Brain pericyte (primary cell): ENCODE measurements at regions not wholly inside any gene's neighbourhood (a gene's known extent, or its start where the extent isn't known, plus 50 kb on each side); places are given as distances from the start of the nearest gene placed in this dataset.
"Not testable (repeated sequence)": the region's sequence is repeated elsewhere in the genome, so short reads cannot be mapped to it uniquely, and the experiment has no call there.

Experiments
- DNase-seq: peaks from one replicate; pipeline ENCODE4 v3.0.0-alpha.2; 2012; ENCODE audit warnings: low read depth, low spot score

DNA sequence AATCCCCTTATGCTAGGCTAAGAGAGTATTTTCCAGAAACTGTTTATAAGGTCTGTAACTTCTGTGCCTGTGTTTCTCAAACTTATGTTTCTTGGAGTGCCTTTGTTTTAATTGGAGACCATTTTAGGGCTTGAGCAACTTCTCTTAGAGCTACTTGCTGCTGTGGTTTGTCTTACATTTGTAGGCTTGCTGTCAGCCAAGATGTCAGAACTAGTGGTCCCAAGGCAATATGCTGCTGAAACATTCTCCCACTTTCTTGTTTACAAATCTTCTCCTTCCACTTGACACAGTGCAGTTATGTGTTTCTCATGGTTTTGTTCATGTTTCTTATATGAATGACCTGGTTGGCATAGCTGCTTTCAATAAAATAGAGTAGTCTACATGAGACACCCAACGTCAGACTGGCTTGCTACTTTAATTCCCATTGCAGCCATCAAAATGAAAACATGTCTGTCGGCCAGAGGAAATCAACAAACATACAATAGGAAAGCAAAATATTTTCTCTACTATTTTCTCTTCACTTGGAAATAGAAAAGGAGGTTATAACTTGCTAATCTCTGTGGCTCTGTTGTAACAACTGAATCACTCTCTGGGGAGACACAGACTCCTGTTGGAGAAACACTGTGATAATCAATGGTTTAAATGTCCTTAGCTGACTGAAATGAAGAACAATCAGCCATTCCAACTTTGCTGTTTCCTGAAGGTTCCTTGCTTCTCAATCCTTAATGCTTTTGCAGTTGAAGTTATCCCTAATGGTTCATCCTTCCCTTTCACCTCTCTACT is 426.4 kb downstream of the PDGFC start:
- DNase-seq: peak; percentile 16

GRCh38 chr4:156539376-156539775 is 432.2 kb downstream of the PDGFC start:
- DNase-seq: no peak

GRCh38 chr4:156538651-156539257 is 432.8 kb downstream of the PDGFC start:
- DNase-seq: no peak

GRCh38 chr4:156538210-156538609 is 433.4 kb downstream of the PDGFC start:
- DNase-seq: no peak

GRCh38 chr4:156537286-156537685 is 434.3 kb downstream of the PDGFC start:
- no peak for DNase-seq

GRCh38 chr4:156536661-156537060 is 434.9 kb downstream of the PDGFC start:
- DNase-seq: no peak

DNA sequence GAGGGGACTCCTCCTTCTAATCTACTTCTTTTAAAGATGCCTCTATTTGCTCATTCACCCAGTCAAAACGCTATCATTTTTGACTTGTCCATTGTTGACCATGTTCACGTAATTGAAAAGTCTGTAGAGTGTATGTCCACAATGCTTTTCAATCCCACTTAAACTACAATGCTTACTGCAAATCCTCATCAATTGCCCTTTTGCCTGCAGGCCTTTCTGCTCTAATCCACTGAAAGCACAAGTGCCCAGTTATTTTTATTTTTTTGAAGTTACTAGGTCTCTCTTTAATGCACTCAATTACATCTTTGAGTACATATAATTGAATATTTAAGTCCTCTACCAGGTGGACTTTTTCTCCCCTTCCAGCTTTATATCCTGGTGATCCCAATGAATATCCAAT is 437.4 kb downstream of the PDGFC start:
- DNase-seq: no peak

DNA sequence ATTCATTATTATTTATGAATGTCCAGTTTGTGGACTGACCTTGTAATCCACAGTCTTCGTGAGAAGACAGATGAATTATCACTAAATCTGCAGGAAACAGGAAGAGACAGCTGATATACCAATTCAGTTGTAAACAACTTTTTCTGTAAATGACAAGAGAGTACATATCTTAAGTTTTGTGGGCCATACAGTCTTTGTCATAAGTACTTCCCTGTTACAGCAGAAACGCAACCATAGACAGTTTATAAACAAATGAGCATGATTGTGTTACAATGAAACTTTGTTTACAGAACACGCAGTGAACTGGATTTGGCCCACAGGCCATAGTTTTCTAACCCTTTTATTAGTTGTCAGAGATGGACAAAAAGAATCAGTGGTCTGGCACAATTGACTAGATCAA is 443.4 kb downstream of the PDGFC start:
- DNase-seq: no peak

- no peak for DNase-seq
Measured at GRCh38 chr4:156527237-156527993, 444.2 kb downstream of the PDGFC start.

DNA sequence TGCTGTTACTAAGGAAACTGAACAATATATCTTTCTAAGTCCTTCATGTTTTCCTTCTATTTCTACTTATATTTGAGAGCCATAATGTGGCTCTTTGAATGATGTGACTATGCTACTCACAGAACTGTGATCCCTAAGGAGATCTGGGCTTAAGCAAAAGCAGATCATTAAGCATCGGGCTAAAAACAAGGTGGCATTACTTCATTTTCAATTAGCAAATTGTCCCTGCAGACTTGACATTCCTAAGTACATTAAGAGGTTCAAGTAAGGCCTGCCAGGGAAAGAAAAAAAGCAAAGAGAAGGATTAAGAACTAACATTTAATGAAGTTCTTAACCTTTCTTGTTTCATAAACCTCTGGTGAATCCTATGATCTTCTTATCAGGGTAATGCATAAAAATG is 447.6 kb downstream of the PDGFC start:
- no peak for DNase-seq

DNA sequence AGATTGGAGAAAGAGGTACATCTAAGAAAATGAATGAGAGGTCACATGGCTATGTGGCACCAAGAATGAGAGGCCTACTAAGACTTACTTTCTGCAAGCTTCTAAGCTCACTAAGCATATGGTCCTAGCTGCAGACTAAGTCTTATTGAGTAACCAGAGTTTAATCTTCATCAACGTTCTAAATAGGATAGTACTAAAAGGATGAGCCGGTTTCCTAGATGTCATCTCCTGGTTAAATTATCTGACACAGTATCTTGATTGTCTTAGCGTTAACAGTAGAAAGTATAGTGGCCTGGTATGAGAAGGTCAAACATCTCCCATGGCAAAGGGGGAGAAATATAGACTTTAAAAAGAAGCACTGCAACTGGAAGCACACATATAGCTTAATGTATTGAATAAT is 448.1 kb downstream of the PDGFC start:
- no peak for DNase-seq

DNA sequence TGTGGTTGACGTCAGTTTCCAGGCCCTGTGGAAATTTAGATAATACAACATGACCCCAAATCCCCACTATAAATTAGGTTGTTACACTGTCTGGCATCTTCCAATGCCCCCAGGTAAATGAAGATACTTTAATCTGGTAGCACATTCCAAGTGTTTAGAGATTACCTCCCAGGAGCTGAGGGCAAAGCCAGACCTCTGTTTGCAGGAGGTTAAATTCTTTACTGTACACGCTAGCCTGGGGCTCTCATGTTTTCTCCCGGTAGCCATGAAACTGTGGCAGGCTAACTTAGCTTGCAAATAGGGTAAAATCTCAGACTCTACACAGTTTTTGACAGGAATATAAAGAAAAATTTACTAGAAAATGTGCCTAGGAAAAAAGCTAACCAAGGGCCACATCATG is 450.0 kb downstream of the PDGFC start:
- no peak for DNase-seq

DNA sequence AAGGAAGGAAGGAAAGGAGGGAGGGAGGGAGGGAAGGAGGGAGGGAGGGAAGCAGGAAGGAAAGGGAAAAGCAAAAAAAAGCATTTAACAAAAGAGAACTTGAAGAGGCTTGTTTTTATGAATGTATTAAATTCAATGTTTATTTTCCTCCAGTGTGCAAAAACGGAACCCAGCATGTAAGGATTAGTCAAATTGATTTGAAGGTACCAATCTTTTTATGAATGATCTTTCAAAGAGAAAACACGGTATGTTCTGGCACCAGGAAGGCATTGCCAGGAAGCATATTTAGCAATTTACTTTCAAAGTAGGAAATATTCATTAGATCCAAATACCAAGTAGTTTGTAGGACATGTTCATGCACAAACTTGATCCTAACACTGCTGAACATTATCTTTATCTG is 453.6 kb downstream of the PDGFC start:
- no peak for DNase-seq

DNA sequence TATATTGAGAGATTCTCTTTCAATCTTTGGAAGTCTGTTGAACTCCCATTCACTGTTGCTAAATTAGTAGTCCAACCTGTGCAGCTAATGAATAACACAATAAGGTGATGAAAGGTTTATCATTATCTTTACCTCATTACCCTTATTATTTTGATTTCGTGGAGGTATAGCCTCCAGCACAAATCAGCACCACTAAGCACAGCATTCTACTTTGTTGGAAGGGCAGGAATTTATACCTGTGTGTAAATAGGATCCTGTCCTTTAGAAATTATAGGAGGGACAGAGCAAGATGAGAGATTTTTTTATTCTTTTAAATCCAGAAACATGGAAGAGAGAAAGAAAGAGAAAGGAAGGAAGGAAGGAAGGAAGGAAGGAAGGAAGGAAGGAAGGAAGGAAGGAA is 454.1 kb downstream of the PDGFC start:
- no peak for DNase-seq

DNA sequence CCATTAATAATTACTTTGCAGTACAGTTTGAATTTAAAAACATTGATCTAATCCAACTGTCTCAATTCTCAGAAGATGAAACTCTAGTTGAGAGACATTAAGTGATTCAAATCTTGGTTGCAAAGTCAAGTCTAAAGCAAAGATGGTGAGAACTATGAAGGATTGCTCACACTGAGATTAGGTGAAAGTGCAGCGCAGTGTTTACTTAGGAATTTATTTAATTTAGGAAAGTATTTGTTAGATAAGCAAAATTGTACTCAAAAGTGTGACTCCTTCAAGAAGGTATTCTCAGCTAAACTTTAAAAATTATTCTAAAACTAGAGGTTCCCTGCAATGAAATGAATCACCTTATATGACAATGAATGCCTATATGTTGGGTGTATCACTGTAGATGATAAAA is 454.9 kb downstream of the PDGFC start:
- DNase-seq: no peak

DNA sequence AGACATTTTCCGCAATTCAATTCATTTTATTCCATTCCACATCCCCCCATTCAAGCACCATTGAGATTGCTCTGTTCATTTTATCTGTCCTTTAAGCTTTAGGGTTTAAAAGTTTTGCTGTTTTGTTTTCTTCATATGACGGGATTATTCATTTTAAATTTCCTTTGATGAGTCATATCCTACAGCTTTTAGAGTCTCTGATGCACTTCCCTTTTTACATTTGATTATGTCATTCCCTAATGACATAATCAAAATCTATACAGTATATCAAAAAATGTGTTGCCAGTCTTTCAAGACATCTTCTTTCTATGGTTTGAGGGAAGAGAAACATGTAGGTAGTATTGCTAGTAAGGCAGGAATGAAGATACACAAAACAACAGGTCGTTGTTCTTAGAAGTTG is 456.3 kb downstream of the PDGFC start:
- no peak for DNase-seq

GRCh38 chr4:156512622-156513021 is 459.0 kb downstream of the PDGFC start:
- DNase-seq: no peak

DNA sequence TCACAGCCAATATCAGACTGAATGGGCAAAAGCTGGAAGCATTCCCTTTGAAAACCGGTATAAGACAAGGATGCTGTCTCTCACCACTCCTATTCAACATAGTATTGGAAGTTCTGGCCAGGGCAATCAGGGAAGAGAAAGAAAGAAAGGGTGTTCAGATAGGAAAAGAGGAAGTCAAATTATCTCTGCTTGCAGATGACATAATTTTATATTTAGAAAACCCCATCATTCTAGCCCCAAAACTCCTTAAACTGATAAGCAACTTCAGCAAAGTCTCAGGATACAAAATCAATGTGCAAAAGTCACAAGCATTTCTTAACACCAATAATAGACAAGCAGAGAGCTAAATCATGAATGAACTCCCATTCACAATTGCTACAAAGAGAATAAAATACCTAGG is 461.7 kb downstream of the PDGFC start:
- not testable (repeated sequence) for DNase-seq

GRCh38 chr4:156505341-156505955 is 466.2 kb downstream of the PDGFC start:
- DNase-seq: no peak

DNA sequence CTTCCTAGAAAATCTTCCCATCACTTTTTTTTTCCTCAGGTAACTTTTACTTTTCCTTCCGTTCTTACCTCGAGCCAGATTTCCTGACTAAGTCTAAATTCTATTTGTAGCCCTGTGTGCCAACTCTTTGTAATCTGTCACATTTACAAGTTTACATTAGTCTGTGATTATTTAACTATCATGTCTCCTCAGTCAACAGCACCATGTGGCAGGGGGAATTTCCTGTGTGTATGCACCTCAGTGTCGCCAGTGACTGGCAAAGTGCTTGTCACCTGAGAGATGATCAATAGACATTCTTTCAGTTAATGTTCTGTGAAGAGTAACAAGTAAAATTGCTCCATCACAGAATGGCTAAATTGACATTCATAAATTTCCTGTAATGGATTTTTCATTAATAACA is 468.5 kb downstream of the PDGFC start:
- DNase-seq: no peak

- no peak for DNase-seq
Measured at GRCh38 chr4:156501962-156502361, 469.6 kb downstream of the PDGFC start.

DNA sequence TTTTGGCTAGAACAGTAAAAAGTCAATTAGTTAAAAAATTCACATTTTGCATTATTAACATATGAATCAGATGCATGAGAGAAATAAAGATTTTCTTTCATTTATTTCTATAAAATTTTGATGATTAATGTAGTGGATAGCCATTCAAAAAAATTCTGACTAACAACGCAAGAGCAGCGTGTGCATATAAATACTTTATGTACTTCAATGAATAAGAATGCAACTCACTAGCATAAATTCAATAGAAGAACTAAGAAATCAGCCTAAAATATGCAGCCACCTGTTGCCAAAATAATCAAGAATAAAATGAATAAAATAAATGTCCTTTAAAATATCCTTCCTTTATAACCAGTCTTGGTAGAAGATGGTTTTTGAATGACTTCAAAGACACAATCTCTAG is 471.9 kb downstream of the PDGFC start:
- DNase-seq: no peak
